GM12874 (cell line): ENCODE measurements at regions not wholly inside any gene's neighbourhood (a gene's known extent, or its start where the extent isn't known, plus 50 kb on each side); places are given as distances from the start of the nearest gene placed in this dataset.

Experiments
- TF ChIP-seq, protein P1 (sequence below): IDR thresholded peaks from 2 replicates; pipeline ENCODE4 v1.5.1; 2011; ENCODE audit warnings: low read depth, mild to moderate bottlenecking, control low read depth, low read length, moderate library complexity; ENCODE audit not compliant: insufficient read depth

DNA sequence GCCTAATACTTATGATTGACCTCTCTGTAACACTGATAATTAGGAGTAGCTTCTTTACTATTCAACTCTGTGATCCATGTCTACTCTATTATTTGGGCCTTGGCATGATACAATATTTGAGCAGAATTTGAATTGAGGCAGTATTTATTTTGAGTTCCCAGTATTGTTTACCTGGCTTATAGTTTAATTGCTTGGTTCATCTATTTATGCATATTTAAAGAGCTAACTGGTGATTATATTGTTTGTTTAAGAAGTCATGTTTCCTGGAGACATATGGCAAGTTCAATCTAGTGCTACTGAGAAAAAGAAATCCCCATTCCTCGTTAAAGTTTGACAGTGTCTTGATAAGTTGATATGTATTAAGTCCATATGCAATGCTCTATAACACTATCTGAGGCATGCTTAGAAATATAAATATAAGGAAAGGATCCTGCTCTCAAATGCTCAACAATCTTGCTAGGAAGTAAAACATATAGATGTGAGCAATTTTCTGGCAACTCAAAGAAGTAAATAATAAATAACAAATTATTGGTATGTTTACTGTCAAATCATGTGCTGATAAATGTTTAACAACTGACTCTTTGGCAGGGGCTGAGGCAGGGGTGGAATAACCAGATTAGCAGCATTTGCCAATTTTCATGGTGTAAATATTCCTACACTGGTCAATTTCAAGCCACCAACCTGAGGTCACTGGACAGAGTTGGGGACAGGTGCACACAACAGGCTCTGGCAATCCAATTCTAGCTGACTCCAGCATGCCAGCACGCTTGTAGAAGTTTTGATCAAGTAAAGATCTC, 430.2 kb upstream of the PIK3C3 start:
- TF ChIP-seq, protein P1, sequence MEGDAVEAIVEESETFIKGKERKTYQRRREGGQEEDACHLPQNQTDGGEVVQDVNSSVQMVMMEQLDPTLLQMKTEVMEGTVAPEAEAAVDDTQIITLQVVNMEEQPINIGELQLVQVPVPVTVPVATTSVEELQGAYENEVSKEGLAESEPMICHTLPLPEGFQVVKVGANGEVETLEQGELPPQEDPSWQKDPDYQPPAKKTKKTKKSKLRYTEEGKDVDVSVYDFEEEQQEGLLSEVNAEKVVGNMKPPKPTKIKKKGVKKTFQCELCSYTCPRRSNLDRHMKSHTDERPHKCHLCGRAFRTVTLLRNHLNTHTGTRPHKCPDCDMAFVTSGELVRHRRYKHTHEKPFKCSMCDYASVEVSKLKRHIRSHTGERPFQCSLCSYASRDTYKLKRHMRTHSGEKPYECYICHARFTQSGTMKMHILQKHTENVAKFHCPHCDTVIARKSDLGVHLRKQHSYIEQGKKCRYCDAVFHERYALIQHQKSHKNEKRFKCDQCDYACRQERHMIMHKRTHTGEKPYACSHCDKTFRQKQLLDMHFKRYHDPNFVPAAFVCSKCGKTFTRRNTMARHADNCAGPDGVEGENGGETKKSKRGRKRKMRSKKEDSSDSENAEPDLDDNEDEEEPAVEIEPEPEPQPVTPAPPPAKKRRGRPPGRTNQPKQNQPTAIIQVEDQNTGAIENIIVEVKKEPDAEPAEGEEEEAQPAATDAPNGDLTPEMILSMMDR: no peak

DNA sequence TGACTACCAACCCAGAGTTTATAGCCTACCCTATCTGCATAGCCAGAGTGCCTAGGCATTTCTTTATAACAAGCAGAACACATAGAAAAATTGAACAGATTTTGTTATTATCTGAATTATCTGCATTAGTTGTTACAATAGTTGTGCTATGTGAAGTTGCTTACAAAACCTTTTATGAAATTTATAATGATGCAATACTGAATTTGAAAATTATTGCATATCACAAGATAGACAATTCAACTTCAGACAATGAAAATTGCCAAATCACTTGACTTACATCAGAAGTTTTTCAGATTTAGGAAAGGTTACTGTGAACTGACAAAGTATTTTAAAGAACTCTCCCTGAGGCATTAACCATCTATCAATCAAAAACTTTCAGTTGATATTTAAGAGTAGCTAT, 437.9 kb upstream of the PIK3C3 start:
- TF ChIP-seq, protein P1: no peak

DNA sequence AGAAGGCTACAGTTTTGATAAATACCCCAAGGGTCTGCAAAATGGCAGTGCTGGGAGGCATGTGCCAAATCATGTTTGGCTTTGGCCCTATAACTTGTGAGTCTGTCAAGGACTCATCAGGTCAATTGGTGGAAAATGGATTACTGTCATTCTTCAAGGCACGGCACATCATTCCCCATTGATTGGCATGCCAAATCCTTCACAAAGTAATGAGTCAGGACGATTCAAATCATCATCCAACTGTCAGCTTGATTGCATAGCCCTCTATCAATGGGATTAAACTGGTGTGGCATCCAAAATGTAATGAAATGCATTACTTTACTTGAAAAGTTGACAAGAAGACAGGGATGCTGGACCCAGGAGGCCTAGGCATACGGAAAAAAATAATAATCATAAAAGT, 441.6 kb upstream of the PIK3C3 start:
- TF ChIP-seq, protein P1: no peak

DNA sequence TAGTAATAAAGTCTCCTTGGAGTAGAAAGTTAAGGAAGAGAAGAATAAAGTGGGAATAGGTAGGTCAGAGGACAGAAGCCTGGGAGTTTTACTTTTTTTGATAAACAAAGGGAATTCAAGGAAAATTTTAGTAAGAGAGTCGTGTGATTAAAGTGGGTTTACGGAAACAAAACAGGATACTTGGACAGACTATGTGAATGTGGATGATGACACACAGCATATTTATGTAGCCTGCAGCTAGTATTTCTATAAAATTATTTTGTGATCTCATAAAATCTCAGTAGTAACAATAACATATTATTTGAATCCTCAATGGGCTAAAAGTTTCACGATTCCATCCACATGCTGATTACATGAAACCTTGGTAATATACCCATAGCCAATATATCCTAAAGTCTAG, 450.7 kb upstream of the PIK3C3 start:
- TF ChIP-seq, protein P1: no peak

DNA sequence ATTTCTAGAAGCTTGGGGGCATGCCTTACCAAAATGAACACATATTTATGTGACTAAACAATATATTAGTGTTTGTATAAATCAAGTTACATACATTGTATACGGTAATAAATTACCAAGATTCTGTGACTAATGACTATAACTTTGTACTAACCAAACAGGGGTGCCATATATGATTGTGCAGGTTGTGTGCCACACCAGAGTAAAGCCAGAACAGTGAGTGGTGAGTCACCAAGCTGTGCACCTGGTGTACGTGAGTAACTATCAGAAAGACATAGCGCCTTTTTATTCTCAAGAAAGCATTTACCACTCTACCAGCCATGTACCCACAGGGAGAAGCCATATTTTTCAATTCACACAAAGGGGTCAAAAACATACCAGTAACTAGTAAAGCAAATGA, 453.2 kb upstream of the PIK3C3 start:
- TF ChIP-seq, protein P1: no peak

DNA sequence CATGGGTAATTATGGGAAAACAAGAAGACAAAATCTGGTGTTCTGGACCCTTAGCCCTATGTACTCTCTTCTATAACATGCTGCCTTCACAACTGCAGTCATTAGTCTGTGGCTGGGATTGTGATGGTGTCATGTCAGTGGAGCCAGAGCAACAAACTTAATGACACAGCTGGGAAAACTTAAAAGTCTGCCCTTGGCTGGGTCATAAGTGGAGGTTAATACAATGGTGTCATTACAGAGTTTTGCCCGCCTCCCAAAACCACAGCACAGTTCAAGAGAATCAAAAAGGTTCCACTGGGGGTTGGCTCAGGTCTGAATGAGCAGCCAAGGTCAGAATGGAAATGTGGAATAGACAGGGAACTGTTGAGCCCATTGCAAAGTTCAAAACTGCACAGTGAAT, 455.7 kb upstream of the PIK3C3 start:
- TF ChIP-seq, protein P1: no peak

DNA sequence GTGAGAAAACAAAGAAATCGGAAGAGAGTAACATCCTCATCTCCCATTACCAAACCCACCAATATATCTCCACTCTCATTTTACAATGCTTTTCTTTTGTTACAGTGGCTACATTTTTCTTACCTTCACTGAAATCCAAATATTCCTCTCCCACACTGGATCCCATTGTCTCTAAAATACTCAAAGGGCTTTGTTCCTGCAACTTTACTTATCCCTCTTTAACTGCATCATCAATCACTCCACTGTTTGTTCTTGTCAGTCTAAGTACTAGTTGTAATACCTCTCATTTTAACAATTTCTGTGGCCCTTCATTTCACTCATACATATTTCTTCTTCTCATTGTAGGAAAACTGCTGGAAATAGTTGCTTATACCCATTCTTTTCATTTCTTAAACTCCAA, 464.2 kb upstream of the PIK3C3 start:
- TF ChIP-seq, protein P1: no peak
